Keratinocyte (primary cell): ENCODE measurements at regions not wholly inside any gene's neighbourhood (a gene's known extent, or its start where the extent isn't known, plus 50 kb on each side); places are given as distances from the start of the nearest gene placed in this dataset.

Experiments
- CTCF ChIP-seq, 3 experiments: IDR thresholded peaks in 1 of 3; conservative IDR thresholded peaks in 1 of 3; optimal IDR thresholded peaks in 1 of 3; 2 replicates in 2 of 3; 3 replicates in 1 of 3; pipeline versions ENCODE3 to v1.5.1; 2011; ENCODE audit warnings: low read length in 3 of 3, mild to moderate bottlenecking in 3 of 3, moderate library complexity in 2 of 3, control low read depth in 1 of 3, inconsistent platforms in 1 of 3; ENCODE audit not compliant: insufficient read depth in 2 of 3; ENCODE audit errors: extremely low read depth in 1 of 3
- EZH2 ChIP-seq: IDR thresholded peaks from one replicate; pipeline ENCODE4 v1.6.1; 2012; ENCODE audit warnings: inconsistent platforms, mild to moderate bottlenecking, low read length, moderate library complexity

GRCh38 chrX:131843987-131844386 lies 179.1 kb upstream of the STK26 start:
- TF ChIP-seq CTCF (optimal IDR thresholded peaks at IDR 0.05 in 1 of 3, IDR thresholded peaks at IDR 0.05 in 1 of 3, conservative IDR thresholded peaks at IDR 0.05 in 1 of 3; ENCODE audit: extremely low read depth in 1 of 3, insufficient read depth in 2 of 3, low read length in 3 of 3): no peak
- TF ChIP-seq EZH2: no peak
